GM18951 (cell line): ENCODE measurements at regions not wholly inside any gene's neighbourhood (a gene's known extent, or its start where the extent isn't known, plus 50 kb on each side); places are given as distances from the start of the nearest gene placed in this dataset.

Source experiments
- POLR2A ChIP-seq: IDR thresholded peaks from 4 replicates; pipeline ENCODE4 v1.6.1; 2011; ENCODE audit warnings: mild to moderate bottlenecking; ENCODE audit not compliant: insufficient read length, insufficient read depth; ENCODE audit errors: extremely low read depth
- in situ Hi-C: fragments of 300-500 bp; cut with MboI; formaldehyde crosslinking; loops from one replicate; pipeline ENCODE4 v1.12.0; 2022; ENCODE audit warnings: low sequenced_read_pairs, mixed read lengths, inconsistent platforms; ENCODE audit not compliant: unreplicated experiment

DNA sequence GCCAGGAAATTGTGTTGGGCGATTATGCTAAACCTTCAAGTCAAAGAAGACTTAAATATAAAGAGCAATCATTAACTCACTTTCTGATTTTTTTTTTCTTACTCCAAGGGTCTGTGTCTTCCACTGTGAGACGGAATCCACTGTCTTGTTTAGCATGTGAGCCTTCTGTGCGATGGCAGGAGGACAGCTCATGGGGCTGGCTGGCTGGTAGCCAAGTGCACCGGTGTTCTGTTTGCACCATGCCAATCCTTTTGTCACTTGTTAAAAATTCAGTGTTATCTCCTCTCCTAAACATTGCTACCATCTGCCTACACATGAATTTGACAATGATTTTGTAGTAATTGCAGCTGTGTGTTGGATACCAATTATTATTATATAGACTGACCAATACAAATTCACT is 1056.3 kb upstream of the IGFBP7 start:
- in situ Hi-C loops = no loop called here
- no peak for TF ChIP-seq POLR2A

DNA sequence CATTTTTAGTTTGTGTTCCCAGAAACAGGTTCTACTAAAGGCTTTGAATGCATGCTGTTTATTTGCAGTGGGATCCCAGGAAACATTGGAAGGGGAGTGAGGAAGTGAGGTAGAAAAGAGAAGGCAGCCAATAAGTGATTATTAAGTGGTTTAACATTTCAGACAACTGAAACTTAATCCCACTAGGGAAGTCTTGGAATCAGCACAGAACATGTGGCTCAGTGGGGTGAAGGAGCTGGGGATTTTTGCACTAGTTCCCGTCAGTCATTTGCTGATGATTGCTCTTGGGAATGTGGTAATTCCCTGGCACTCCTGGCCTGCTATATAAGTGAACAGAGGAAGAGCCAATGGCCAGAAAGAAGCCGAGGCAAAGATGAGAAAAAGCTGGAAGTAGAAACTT is 1053.0 kb upstream of the IGFBP7 start:
- TF ChIP-seq POLR2A = no peak
- in situ Hi-C loops = no loop called here

DNA sequence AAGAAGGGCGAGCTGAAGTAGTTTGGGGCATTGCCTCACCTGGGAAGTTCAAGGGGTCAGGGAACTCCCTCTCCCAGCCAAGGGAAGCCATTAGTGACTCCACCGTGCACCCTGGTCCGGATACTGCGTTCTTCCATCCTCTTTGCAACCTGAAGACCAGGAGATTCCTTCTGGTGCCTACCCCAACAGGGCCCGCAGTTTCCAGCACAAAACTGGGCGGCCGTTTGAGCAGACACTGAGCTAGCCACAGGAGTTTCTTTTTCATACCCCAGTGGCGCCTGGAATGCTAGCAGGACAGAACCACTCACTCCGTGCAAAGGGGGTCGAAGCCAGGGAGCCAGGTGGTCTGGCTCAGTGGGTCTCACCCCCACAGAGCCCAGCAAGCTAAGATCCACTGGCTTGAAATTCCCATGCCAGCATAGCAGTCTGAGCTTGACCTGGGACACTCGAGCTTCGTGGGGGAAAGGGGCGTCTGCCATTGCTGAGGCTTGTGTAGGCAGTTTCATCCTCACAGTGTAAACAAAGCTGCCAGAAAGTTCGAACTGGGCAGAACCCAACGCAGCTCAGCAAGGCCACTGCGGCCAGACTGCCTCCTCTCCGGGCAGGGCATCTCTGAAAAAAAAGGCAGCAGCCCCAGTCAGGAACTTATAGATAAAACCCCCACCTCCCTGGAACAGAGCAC is 1039.4 kb upstream of the IGFBP7 start:
- TF ChIP-seq POLR2A = no peak
- in situ Hi-C loops = no loop called here

DNA sequence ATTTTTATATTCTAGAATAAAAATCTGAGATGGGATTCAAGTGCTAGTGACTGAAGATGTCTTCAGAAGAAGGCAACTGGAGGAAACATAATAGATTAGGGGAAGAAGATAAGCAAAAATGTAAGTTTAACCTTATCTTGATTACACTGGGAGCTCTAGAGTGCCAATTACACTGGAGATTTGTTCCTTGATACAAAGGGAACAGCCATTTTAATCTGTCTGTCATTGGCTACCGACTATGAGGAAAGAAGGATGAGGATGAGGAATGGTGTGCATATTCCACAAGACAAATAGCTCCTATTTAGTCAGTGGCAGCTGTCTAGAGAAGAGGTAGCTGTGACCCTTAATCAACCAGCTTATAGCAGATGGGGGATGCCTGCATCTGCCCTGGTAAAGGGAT is 1034.5 kb upstream of the IGFBP7 start:
- no peak for TF ChIP-seq POLR2A
- in situ Hi-C loops = no loop called here

- in situ Hi-C loops = no loop called here
- no peak for TF ChIP-seq POLR2A
Observed at GRCh38 chr4:58138786-58139668, 1028.8 kb upstream of the IGFBP7 start.

DNA sequence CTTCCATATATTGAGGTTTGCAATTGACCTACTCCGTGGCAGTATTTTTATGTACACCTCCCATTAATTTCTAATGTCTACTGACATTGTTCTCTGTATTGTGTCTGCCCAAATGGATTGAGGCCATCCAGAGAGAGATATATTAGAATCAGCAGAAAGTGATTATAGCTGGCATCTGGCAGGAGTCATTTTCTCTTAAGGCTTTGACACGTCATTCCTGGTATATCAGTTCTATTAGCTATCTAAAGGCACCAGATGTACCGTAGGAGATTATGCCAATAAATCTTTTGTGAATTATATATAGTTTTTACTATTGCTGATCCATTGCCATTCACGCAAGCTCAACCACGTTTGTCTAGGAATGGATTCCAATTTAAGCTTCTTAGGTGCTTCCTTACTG is 1026.4 kb upstream of the IGFBP7 start:
- in situ Hi-C loops = no loop called here

GRCh38 chr4:58127680-58128079 is 1017.5 kb upstream of the IGFBP7 start:
- TF ChIP-seq POLR2A = no peak
- in situ Hi-C loops = no loop called here

More for the DNA sequence above, 1026.4 kb upstream of the IGFBP7 start:
- TF ChIP-seq POLR2A = no peak

- no peak for TF ChIP-seq POLR2A
- in situ Hi-C loops = no loop called here
Observed at GRCh38 chr4:58119298-58119697, 1009.1 kb upstream of the IGFBP7 start.

- TF ChIP-seq POLR2A = no peak
- in situ Hi-C loops = no loop called here
Observed at GRCh38 chr4:58113126-58113525, 1002.9 kb upstream of the IGFBP7 start.

- no peak for TF ChIP-seq POLR2A
- in situ Hi-C loops = no loop called here
Observed at GRCh38 chr4:58111818-58112217, 1001.6 kb upstream of the IGFBP7 start.

DNA sequence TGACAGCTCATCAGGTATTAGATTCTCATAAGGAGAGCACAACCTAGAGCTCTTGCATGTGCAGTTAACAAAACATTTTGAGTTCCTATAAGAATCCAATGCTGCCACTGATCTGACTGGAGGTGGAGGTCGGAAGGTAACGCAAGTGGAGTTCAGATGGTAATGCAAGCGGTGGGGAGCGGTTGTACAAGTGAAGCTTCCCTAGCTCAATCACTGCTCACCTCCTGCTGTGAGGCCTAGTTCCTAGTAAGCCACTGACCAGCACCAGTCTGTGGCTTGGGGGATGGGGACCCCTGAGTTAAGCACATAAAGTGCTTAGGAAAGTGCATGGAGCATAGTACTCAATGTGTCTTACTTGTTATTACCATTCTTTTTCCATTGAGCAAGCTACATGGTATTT is 983.2 kb upstream of the IGFBP7 start:
- in situ Hi-C loops = no loop called here
- TF ChIP-seq POLR2A = no peak

DNA sequence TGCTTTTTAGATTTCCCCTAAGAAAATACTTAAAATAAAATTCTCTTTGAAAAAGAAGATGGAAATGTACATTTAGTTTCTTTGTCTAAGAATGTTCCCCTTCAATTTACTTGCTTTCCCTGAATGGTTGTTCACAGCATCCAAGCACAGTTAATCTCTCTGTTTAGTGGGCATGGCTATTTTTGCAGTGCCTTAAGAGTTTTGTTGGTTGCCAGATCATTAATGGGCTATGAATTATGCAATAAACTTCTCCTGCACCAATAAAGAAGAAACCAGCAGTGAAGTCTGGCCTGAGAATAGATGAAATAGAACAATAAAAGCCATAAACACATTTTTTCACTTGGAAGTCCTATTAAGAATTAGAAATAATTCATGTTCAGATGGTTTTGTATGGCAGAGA is 980.4 kb upstream of the IGFBP7 start:
- in situ Hi-C loops = no loop called here
- TF ChIP-seq POLR2A = no peak

- in situ Hi-C loops = no loop called here
- TF ChIP-seq POLR2A = no peak
Observed at GRCh38 chr4:58081356-58081755, 971.2 kb upstream of the IGFBP7 start.

DNA sequence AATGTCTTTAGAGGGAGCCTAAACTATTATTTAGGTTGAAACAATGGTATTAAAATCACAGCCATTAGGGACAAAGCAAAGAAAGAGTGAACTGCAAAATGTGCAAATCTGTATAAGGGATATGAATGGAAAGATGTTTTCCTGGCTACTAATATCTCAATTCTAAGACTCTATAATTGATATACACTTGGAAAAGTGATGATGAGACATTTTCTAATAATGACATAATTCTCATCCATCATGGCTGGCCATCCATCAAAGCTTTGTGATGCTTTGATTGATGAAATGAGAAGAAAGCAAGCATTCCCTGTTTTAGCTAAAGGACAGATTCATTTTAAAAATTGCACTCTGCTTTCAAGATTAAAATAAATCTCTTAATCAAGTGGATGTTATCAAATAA is 965.5 kb upstream of the IGFBP7 start:
- in situ Hi-C loops = no loop called here
- no peak for TF ChIP-seq POLR2A
